Fibroblast of mammary gland (primary cell): ENCODE measurements at regions not wholly inside any gene's neighbourhood (a gene's known extent, or its start where the extent isn't known, plus 50 kb on each side); places are given as distances from the start of the nearest gene placed in this dataset.

ENCODE experiments used
- DNase-seq: peaks from one replicate; pipeline ENCODE4 v3.0.0-alpha.2; 2010; ENCODE audit warnings: low read depth
- H3K4me3 ChIP-seq: 2 replicates; pipeline ENCODE4 v1.5.1; 2011; ENCODE audit warnings: low read depth, mild to moderate bottlenecking, low read length, moderate library complexity; ENCODE audit not compliant: control insufficient read depth
- TF ChIP-seq, protein P1 (sequence below): conservative IDR thresholded peaks from 2 replicates; pipeline ENCODE4 v1.5.1; 2011; ENCODE audit warnings: low read depth, low read length, inconsistent platforms; ENCODE audit not compliant: control insufficient read depth, insufficient read depth

DNA sequence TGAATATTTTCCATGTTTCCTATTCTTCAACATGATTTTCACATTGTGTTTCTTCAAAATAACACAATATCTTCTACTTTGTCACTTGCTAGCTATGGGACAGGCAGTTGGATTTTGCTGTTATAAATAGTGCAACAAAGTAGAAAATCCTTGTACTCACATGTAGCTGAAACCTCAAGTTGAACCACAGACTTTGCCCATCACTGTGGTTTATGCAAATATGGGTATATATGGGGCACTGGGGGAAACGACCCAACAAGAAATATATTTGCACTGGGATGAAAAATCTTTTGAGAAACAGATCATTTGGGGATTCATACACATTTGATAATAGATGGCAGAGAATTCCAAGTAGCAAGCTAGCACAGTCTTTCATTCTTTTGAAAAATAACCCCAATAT lies 486.3 kb upstream of the MAP2 start:
- TF ChIP-seq, protein P1, sequence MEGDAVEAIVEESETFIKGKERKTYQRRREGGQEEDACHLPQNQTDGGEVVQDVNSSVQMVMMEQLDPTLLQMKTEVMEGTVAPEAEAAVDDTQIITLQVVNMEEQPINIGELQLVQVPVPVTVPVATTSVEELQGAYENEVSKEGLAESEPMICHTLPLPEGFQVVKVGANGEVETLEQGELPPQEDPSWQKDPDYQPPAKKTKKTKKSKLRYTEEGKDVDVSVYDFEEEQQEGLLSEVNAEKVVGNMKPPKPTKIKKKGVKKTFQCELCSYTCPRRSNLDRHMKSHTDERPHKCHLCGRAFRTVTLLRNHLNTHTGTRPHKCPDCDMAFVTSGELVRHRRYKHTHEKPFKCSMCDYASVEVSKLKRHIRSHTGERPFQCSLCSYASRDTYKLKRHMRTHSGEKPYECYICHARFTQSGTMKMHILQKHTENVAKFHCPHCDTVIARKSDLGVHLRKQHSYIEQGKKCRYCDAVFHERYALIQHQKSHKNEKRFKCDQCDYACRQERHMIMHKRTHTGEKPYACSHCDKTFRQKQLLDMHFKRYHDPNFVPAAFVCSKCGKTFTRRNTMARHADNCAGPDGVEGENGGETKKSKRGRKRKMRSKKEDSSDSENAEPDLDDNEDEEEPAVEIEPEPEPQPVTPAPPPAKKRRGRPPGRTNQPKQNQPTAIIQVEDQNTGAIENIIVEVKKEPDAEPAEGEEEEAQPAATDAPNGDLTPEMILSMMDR: no peak
- H3K4me3 ChIP-seq: no peak overlapping the region
- no peak for DNase-seq

DNA sequence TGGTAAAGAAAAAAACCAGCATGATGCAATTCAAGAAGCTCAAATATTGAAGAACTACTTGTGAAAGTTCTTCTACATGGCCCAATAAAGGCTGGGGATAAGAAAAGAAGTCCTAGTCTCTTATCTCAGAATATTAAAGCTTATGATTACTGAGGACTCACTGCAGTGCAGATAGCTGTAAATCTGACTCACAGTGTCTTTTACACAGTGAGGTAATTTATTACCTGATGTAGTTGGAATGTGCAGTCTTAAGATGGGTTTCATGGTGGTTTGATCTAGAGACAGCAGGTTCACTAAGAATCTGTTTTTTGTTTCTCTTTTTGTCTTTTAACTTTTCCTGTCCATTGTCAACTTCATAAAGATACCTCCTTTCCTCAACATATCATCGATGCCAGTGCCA lies 484.0 kb upstream of the MAP2 start:
- no peak for DNase-seq
- TF ChIP-seq, protein P1: no peak
- H3K4me3 ChIP-seq: no peak overlapping the region

DNA sequence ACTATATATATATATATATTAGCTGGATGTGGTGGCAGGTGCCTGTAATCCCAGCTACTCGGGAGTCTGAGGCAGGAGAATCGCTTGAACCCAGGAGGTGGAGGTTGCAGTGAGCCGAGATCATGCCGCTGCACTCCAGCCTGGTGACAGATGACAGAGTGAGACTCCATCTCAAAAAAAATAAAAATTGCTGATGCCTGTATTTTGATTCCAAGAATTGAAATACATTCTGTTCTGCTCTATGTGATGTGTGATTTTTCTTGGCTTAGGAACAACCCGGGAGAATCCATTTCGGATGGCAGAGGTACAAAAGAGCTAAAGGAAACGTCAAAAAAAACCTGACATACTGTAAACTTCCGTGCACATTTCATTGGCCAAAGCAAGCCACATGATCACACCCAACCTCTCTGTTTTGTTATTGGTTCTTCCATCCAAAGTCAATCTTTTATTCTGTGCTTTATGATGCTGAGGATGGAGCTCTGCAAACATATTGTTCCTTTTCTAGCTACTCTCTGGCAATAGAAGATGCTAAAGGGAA lies 478.1 kb upstream of the MAP2 start:
- no peak overlapping the region for H3K4me3 ChIP-seq
- DNase-seq: no peak
- TF ChIP-seq, protein P1: no peak

DNA sequence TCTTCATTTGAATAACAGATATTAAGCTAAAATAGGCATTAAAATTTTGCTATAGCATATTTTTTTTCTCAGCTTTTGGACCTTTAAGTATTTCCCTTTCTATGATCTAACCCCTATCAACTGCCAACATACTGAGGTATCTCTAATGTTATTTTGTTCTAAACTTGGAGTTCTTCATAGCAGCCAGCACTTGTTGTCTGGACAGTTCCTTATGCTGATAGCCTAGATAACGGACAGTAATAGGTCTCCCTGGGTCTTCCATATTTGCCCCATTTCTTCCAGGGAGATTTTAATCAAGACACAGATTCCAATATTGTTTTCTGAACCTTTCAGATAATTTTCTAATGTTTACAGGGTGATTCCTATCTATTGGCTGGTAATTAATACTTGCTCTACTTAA lies 475.8 kb upstream of the MAP2 start:
- DNase-seq: no peak
- TF ChIP-seq, protein P1: no peak

DNA sequence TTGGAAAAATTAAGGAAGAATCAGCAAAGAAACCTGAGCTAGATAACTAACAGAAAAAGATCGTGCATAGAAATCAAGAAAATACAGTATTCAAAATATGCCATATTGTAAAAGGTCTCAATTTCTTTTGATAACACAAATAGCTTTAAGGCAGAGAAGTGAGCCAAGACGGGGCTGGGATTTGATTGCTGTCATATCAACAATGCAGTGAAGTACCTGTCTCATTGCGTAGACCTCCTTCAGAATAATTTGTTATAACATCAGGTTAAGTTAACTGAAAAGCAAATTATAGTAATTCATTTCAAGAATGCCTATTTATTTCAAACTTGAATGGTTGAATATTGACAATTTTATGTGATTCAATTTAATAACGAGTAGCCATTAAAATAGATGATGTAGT lies 453.8 kb upstream of the MAP2 start:
- no peak for DNase-seq

More for the DNA sequence above, 475.8 kb upstream of the MAP2 start:
- no peak overlapping the region for H3K4me3 ChIP-seq

DNA sequence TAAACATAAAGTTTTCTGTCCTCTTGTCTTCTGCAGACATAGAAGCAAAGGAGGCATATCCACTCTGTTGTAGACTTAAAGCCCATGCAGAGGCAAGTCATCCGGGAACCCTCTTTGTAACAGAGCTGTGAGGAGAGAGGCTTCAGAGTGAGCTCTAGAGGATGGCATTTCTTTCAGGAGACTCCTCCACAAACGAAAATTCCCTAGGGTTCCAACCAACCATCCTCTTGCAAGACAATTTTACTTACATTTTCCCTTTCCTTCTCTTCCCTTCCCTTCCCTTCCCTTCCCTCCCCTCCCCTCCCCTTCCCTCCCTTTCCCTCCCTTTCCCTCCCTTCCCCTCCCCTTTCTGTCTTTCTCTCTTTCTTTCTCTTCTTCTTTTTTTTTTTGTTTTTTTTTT lies 446.3 kb upstream of the MAP2 start:
- H3K4me3 ChIP-seq: no peak overlapping the region
- TF ChIP-seq, protein P1: no peak
- DNase-seq: no peak

More for the DNA sequence above, 453.8 kb upstream of the MAP2 start:
- H3K4me3 ChIP-seq: no peak overlapping the region
- TF ChIP-seq, protein P1: no peak

DNA sequence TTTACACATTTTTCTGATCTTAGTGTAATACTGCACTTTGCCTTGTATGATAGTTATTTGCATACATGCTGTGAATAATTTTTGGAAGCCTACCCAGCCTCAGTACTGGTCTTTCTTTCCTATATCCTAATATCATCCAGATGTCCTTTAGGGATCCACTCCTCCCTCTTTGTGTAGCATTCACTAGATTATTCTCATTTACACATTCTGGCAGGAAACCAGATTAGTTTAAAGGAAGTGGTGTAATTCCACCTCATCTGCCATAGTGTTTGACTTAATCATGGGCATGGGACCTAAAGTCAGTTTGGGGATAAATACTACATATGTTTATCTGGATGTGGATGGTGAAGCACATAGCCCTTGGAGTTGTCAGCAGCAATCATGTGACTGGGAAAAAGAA lies 444.9 kb upstream of the MAP2 start:
- TF ChIP-seq, protein P1: no peak
- peak; percentile 0 for DNase-seq
- H3K4me3 ChIP-seq: no peak overlapping the region
